LNCAP (cell line): ENCODE measurements at regions not wholly inside any gene's neighbourhood (a gene's known extent, or its start where the extent isn't known, plus 50 kb on each side); places are given as distances from the start of the nearest gene placed in this dataset.

ENCODE experiments used
- CTCF ChIP-seq: fragments of 450-650 bp; IDR thresholded peaks from 2 replicates; pipeline ENCODE4 v1.5.1; 2017; ENCODE audit warnings: mild to moderate bottlenecking

- TF ChIP-seq CTCF = no peak
Observed at GRCh38 chr14:97788846-97789526, 991.8 kb downstream of the VRK1 start.

- no peak for TF ChIP-seq CTCF
Observed at GRCh38 chr14:97791072-97791471, 993.9 kb downstream of the VRK1 start.

GRCh38 chr14:97791906-97792305, 994.7 kb downstream of the VRK1 start:
- no peak for TF ChIP-seq CTCF

- no peak for TF ChIP-seq CTCF
Observed at GRCh38 chr14:97796511-97796910, 999.3 kb downstream of the VRK1 start.

- TF ChIP-seq CTCF = no peak
Observed at GRCh38 chr14:97798176-97798575, 1001.0 kb downstream of the VRK1 start.

- TF ChIP-seq CTCF = no peak
Observed at GRCh38 chr14:97802430-97803373, 1005.5 kb downstream of the VRK1 start.

GRCh38 chr14:97804056-97804455, 1006.9 kb downstream of the VRK1 start:
- no peak for TF ChIP-seq CTCF
